Hepatocyte (in vitro differentiated cells): ENCODE measurements at regions not wholly inside any gene's neighbourhood (a gene's known extent, or its start where the extent isn't known, plus 50 kb on each side); places are given as distances from the start of the nearest gene placed in this dataset.

Experiments
- DNase-seq: peaks from one replicate; pipeline ENCODE4 v3.0.0-alpha.2; 2016; ENCODE audit warnings: low spot score
- H2AFZ ChIP-seq: fragments of 200-600 bp; sonication (generic); 2 replicates; pipeline ENCODE4 v1.6.0; 2016; ENCODE audit warnings: antibody characterized with exemption, mild to moderate bottlenecking
- H3K27ac ChIP-seq: fragments of 200-600 bp; sonication (generic); 2 replicates; pipeline ENCODE4 v1.5.1; 2016; ENCODE audit warnings: mild to moderate bottlenecking
- H3K27me3 ChIP-seq: fragments of 200-600 bp; sonication (generic); 2 replicates; pipeline ENCODE4 v1.6.1; 2016
- H3K36me3 ChIP-seq: fragments of 200-600 bp; sonication (generic); replicated peaks from 2 replicates; pipeline ENCODE4 v1.5.1; 2016; ENCODE audit warnings: low read depth; ENCODE audit not compliant: insufficient read depth
- H3K4me1 ChIP-seq: fragments of 200-600 bp; sonication (generic); 2 replicates; pipeline ENCODE4 v1.5.1; 2016; ENCODE audit warnings: mild to moderate bottlenecking, moderate library complexity; ENCODE audit not compliant: insufficient read depth
- H3K4me2 ChIP-seq: fragments of 200-600 bp; sonication (generic); 2 replicates; pipeline ENCODE4 v1.6.0; 2016
- H3K4me3 ChIP-seq: fragments of 200-600 bp; sonication (generic); 2 replicates; pipeline ENCODE4 v1.5.1; 2016; ENCODE audit warnings: mild to moderate bottlenecking
- H3K79me2 ChIP-seq: fragments of 200-600 bp; sonication (generic); 2 replicates; pipeline ENCODE4 v1.6.0; 2017; ENCODE audit warnings: mild to moderate bottlenecking
- H3K9me2 ChIP-seq: fragments of 200-600 bp; sonication (generic); replicated peaks from 2 replicates; pipeline ENCODE4 v1.6.0; 2017; ENCODE audit warnings: mild to moderate bottlenecking; ENCODE audit not compliant: insufficient read depth
- H3K9me3 ChIP-seq: fragments of 200-600 bp; sonication (generic); 2 replicates; pipeline ENCODE4 v1.5.1; 2016; ENCODE audit warnings: low read depth, mild to moderate bottlenecking
- H4K20me1 ChIP-seq: fragments of 200-600 bp; sonication (generic); 2 replicates; pipeline ENCODE4 v1.6.0; 2016; ENCODE audit warnings: mild to moderate bottlenecking; ENCODE audit not compliant: insufficient read depth, poor library complexity, severe bottlenecking
- CTCF ChIP-seq: fragments of 200-600 bp; sonication (generic); IDR thresholded peaks from 2 replicates; pipeline ENCODE4 v1.5.1; 2016; ENCODE audit warnings: antibody characterized with exemption, mild to moderate bottlenecking; ENCODE audit not compliant: poor library complexity
- EZH2 ChIP-seq: fragments of 200-600 bp; sonication (generic); IDR thresholded peaks from 2 replicates; pipeline ENCODE4 v1.6.1; 2016; ENCODE audit warnings: antibody characterized with exemption, mild to moderate bottlenecking, borderline replicate concordance
- EZH2phosphoT487 ChIP-seq: fragments of 200-600 bp; sonication (generic); IDR thresholded peaks from one replicate; pipeline ENCODE4 v1.6.1; 2018; ENCODE audit warnings: antibody characterized with exemption, mild to moderate bottlenecking, low read depth, moderate library complexity; ENCODE audit not compliant: unreplicated experiment, severe bottlenecking
- WGBS: methylation state at CpG from one replicate; pipeline ENCODE4 v1.1.6; 2016; ENCODE audit warnings: low lambda C conversion rate; ENCODE audit errors: missing lambda C conversion rate; 5-methylcytosine and 5-hydroxymethylcytosine counted together

GRCh38 chr2:23029111-23029510, 355.9 kb upstream of the KLHL29 start:
- H3K9me3 ChIP-seq = no peaks in the 10 kb centered on the region
- H3K4me1 ChIP-seq = peaks cover 10% of the 10 kb centered on the region
- no peak overlapping the region for H3K4me3 ChIP-seq
- H3K79me2 ChIP-seq = no peaks in the 10 kb centered on the region
- no peaks in the 10 kb centered on the region for H4K20me1 ChIP-seq
- no peak overlapping the region for H2AFZ ChIP-seq
- TF ChIP-seq EZH2 (no peak), CTCF (no peak), EZH2phosphoT487 (no peak)
- H3K27me3 ChIP-seq = no peaks in the 10 kb centered on the region
- H3K4me2 ChIP-seq = no peak overlapping the region
- no peak for DNase-seq
- no peaks in the 10 kb centered on the region for H3K36me3 ChIP-seq
- peak overlapping the region; percentile 64 for H3K27ac ChIP-seq
- H3K9me2 ChIP-seq = no peaks in the 10 kb centered on the region
- 59% methylated on average over 5 of the region's 5 CpGs for WGBS

GRCh38 chr2:23029951-23030350, 355.0 kb upstream of the KLHL29 start:
- DNase-seq = no peak
- Histone ChIP-seq H3K9me3 (no peaks in the 10 kb centered on the region), H2AFZ (no peak overlapping the region), H3K4me1 (peaks cover 10% of the 10 kb centered on the region), H3K27ac (no peak overlapping the region), H3K79me2 (no peaks in the 10 kb centered on the region), H4K20me1 (no peaks in the 10 kb centered on the region), H3K27me3 (no peaks in the 10 kb centered on the region), H3K36me3 (no peaks in the 10 kb centered on the region), H3K4me3 (no peak overlapping the region), H3K4me2 (no peak overlapping the region), H3K9me2 (no peaks in the 10 kb centered on the region)
- 44% methylated on average over 5 of the region's 5 CpGs for WGBS
- TF ChIP-seq CTCF (no peak), EZH2 (no peak), EZH2phosphoT487 (no peak)

DNA sequence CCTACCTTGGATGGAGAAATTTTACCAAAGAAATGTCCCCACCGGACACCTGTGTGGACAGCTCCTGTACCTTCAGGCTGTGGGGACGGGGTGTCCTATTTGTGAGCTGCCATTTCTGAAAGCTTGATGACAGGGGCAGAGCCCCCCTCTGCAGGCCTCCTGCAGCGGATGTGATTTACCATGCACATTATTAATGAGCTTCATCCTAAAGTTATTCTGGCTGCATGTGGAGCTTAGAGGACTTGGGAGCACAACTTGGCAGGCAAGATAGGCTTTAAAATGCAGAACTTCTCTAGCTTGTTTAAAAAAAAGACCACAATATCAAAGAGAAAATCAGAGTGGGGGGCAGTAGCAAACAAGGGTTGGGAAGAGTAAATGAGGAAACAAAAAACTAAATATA, 350.0 kb upstream of the KLHL29 start:
- Histone ChIP-seq H4K20me1 (no peaks in the 10 kb centered on the region), H3K27ac (no peak overlapping the region), H3K9me3 (no peaks in the 10 kb centered on the region), H3K27me3 (no peaks in the 10 kb centered on the region), H2AFZ (no peak overlapping the region), H3K4me1 (no peaks in the 10 kb centered on the region), H3K79me2 (no peaks in the 10 kb centered on the region), H3K9me2 (no peaks in the 10 kb centered on the region), H3K36me3 (no peaks in the 10 kb centered on the region), H3K4me2 (no peak overlapping the region), H3K4me3 (no peak overlapping the region)
- TF ChIP-seq EZH2phosphoT487 = no peak
- TF ChIP-seq EZH2 = no peak
- no peak for TF ChIP-seq CTCF
- WGBS = 80% methylated on average over 3 of the region's 3 CpGs
- DNase-seq = no peak

DNA sequence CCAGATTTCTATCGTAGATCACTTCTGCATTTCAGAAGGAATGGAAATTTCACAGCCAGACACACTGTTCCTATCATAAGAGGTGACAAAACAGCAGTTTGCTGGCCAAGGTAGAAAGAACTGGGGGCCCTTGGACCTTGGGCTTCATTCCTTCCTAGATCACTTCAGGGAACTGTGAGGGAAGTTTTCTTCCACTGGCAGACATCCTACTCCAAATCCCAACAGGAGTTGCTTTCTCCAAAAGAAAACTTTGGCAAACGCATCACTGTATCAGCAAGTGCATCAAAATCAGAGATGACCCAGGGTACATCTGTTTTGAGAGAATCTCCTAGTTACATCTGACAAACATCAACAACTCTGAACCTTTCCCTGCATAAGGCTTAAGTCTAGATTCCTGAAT, 348.4 kb upstream of the KLHL29 start:
- TF ChIP-seq EZH2phosphoT487 = no peak
- TF ChIP-seq EZH2 = no peak
- TF ChIP-seq CTCF = no peak
- 100% methylated on average over 2 of the region's 2 CpGs for WGBS

More for the DNA sequence above, 348.4 kb upstream of the KLHL29 start:
- H2AFZ ChIP-seq = no peak overlapping the region
- H3K79me2 ChIP-seq = no peaks in the 10 kb centered on the region
- no peaks in the 10 kb centered on the region for H3K9me3 ChIP-seq
- no peak for DNase-seq
- H3K27me3 ChIP-seq = no peaks in the 10 kb centered on the region
- H4K20me1 ChIP-seq = no peaks in the 10 kb centered on the region
- no peak overlapping the region for H3K4me2 ChIP-seq
- H3K4me3 ChIP-seq = no peak overlapping the region
- H3K9me2 ChIP-seq = no peaks in the 10 kb centered on the region
- H3K36me3 ChIP-seq = no peaks in the 10 kb centered on the region
- no peaks in the 10 kb centered on the region for H3K4me1 ChIP-seq
- H3K27ac ChIP-seq = no peak overlapping the region
